Astrocyte of the cerebellum (primary cell): ENCODE measurements at regions not wholly inside any gene's neighbourhood (a gene's known extent, or its start where the extent isn't known, plus 50 kb on each side); places are given as distances from the start of the nearest gene placed in this dataset.

ENCODE experiments used
- DNase-seq: peaks from one replicate; pipeline ENCODE4 v3.0.0-alpha.2; 2011; ENCODE audit warnings: low read depth
- H3K4me3 ChIP-seq: 2 replicates; pipeline ENCODE4 v1.5.1; 2011; ENCODE audit warnings: mild to moderate bottlenecking, low read depth, low read length, moderate library complexity
- in situ Hi-C: cut with HindIII; loops from 2 replicates; pipeline ENCODE4 v1.10.0; 2017; ENCODE audit warnings: low sequenced_read_pairs
- TF ChIP-seq, protein P1 (sequence below): IDR thresholded peaks from 2 replicates; pipeline ENCODE4 v1.5.1; 2012; ENCODE audit warnings: low read length, low read depth, moderate library complexity, mild to moderate bottlenecking; ENCODE audit errors: missing control alignments

- in situ Hi-C loops = no loop called here
- no peak overlapping the region for H3K4me3 ChIP-seq
- no peak for DNase-seq
- TF ChIP-seq, protein P1, sequence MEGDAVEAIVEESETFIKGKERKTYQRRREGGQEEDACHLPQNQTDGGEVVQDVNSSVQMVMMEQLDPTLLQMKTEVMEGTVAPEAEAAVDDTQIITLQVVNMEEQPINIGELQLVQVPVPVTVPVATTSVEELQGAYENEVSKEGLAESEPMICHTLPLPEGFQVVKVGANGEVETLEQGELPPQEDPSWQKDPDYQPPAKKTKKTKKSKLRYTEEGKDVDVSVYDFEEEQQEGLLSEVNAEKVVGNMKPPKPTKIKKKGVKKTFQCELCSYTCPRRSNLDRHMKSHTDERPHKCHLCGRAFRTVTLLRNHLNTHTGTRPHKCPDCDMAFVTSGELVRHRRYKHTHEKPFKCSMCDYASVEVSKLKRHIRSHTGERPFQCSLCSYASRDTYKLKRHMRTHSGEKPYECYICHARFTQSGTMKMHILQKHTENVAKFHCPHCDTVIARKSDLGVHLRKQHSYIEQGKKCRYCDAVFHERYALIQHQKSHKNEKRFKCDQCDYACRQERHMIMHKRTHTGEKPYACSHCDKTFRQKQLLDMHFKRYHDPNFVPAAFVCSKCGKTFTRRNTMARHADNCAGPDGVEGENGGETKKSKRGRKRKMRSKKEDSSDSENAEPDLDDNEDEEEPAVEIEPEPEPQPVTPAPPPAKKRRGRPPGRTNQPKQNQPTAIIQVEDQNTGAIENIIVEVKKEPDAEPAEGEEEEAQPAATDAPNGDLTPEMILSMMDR = no peak
Observed at GRCh38 chr1:193431265-193431977, 245.0 kb upstream of the B3GALT2 start.

DNA sequence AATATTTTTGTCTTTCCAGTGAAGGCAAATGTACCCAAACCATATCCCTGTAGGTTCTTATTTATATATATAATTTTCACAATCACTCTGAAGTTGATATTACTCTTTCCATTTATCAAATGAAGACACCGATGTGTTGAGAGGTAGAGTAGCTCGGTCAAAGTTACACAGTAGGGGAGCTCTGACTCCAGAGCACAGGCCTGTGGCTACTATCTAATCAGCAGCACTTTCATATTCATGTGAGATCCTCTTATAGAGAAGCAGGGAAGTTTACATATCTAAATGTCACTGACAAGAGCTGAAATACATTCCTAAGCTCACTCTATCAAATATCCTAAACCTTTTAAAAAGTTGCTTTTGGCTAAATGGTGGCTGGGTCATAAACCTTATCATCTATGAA is 241.1 kb upstream of the B3GALT2 start:
- in situ Hi-C loops = no loop called here
- TF ChIP-seq, protein P1 = no peak
- DNase-seq = no peak
- H3K4me3 ChIP-seq = no peak overlapping the region

- in situ Hi-C loops = no loop called here
- no peak for DNase-seq
- TF ChIP-seq, protein P1 = no peak
Observed at GRCh38 chr1:193426061-193426460, 239.6 kb upstream of the B3GALT2 start.

DNA sequence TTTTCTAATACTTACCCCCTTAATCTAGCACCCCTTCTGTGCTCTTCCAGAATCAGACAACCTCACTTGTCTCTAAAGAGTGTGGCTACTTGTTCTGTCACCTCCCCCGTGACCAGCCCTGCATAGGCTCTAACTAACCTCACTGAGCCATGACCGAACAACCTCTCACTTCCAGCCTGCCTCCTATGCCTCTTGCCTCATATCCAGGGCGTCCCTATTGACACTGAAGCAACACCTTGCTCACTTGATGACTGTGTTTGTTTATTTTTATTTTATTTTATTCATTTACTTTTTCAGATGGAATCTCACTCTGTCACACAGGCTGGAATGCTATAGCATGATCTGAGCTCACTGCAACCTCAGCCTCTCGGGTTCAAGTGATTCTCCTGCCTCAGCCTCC is 235.1 kb upstream of the B3GALT2 start:
- DNase-seq = no peak
- in situ Hi-C loops = no loop called here
- TF ChIP-seq, protein P1 = no peak
- no peak overlapping the region for H3K4me3 ChIP-seq

More at GRCh38 chr1:193426061-193426460, 239.6 kb upstream of the B3GALT2 start:
- H3K4me3 ChIP-seq = no peak overlapping the region

DNA sequence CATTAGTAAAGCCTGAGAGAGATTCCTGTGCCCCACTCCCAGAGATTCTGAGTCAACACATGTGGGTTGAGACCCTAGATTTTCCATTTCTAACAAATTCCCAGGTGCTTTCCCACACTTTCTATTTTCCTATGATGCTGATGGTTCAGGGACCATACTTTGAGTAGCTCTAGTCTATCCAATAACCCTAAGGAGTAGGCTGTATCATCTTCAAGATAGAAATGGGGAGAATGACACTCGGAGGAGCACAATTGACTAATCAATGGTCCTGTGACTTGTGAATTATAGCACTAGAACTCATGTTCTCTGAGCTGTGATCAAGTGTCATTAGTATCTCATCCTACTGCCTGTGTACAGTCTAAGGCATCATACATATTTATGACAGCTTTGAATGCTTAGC is 232.9 kb upstream of the B3GALT2 start:
- TF ChIP-seq, protein P1 = no peak
- in situ Hi-C loops = no loop called here
- DNase-seq = no peak
- no peak overlapping the region for H3K4me3 ChIP-seq

GRCh38 chr1:193418745-193419058 is 232.3 kb upstream of the B3GALT2 start:
- in situ Hi-C loops = no loop called here
- TF ChIP-seq, protein P1 = no peak

More at GRCh38 chr1:193418745-193419058, 232.3 kb upstream of the B3GALT2 start:
- DNase-seq = no peak
- no peak overlapping the region for H3K4me3 ChIP-seq
